Nephron progenitor cell (in vitro differentiated cells): ENCODE measurements at regions not wholly inside any gene's neighbourhood (a gene's known extent, or its start where the extent isn't known, plus 50 kb on each side); places are given as distances from the start of the nearest gene placed in this dataset.
"Not testable (repeated sequence)": the region's sequence is repeated elsewhere in the genome, so short reads cannot be mapped to it uniquely, and the experiment has no call there.

Experiments used
- DNase-seq: peaks from one replicate; pipeline ENCODE4 v3.0.0; 2021
- H3K27ac Mint-ChIP-seq: 2 replicates; pipeline ENCODE4 v1.8.0; 2021; ENCODE audit warnings: mild to moderate bottlenecking, moderate library complexity, mixed read lengths
- H3K27me3 Mint-ChIP-seq: 2 replicates; pipeline ENCODE4 v1.8.0; 2021; ENCODE audit warnings: mild to moderate bottlenecking, low read depth, mixed read lengths; ENCODE audit not compliant: poor library complexity
- H3K36me3 Mint-ChIP-seq: 2 replicates; pipeline ENCODE4 v1.8.0; 2021; ENCODE audit warnings: low read depth, mixed read lengths
- H3K4me1 Mint-ChIP-seq: 2 replicates; pipeline ENCODE4 v1.8.0; 2021; ENCODE audit warnings: mixed read lengths
- H3K4me3 Mint-ChIP-seq: 2 replicates; pipeline ENCODE4 v1.8.0; 2021; ENCODE audit warnings: mild to moderate bottlenecking, moderate library complexity, mixed read lengths
- H3K9me3 Mint-ChIP-seq: 2 replicates; pipeline ENCODE4 v1.8.0; 2021; ENCODE audit warnings: mild to moderate bottlenecking, moderate library complexity, mixed read lengths
- TF ChIP-seq, protein P1 (sequence below): fragments of 200-600 bp; sonication (generic); IDR thresholded peaks from 2 replicates; pipeline ENCODE4 v1.5.0; 2021; ENCODE audit warnings: antibody characterized with exemption

- H3K4me3 Mint-ChIP-seq, H3K27me3 Mint-ChIP-seq, H3K36me3 Mint-ChIP-seq, DNase-seq, H3K27ac Mint-ChIP-seq, H3K4me1 Mint-ChIP-seq, H3K9me3 Mint-ChIP-seq: not testable (repeated sequence)
Observed at GRCh38 chr21:10421601-10422000, 99.8 kb upstream of the TPTE start.

- DNase-seq, H3K4me1 Mint-ChIP-seq, H3K27ac Mint-ChIP-seq, H3K9me3 Mint-ChIP-seq, H3K27me3 Mint-ChIP-seq, H3K36me3 Mint-ChIP-seq, H3K4me3 Mint-ChIP-seq: not testable (repeated sequence)
Observed at GRCh38 chr21:10424097-10424886, 97.1 kb upstream of the TPTE start.

DNA sequence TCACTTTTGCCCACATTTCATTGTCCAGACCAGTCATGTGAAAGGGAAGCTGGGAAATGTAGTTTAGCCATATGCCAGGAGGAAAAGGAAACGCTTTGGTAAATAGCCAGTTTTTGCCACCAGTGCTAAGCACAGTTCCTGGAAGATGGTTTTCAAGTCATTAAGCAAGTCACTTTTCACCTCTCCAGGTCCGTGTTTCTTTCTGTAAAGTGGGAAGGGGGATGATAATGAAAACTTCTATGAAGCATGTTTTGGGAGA lies 96.6 kb upstream of the TPTE start:
- not testable (repeated sequence) for H3K36me3 Mint-ChIP-seq, DNase-seq, H3K27ac Mint-ChIP-seq, H3K4me1 Mint-ChIP-seq, H3K9me3 Mint-ChIP-seq, H3K27me3 Mint-ChIP-seq, H3K4me3 Mint-ChIP-seq

DNA sequence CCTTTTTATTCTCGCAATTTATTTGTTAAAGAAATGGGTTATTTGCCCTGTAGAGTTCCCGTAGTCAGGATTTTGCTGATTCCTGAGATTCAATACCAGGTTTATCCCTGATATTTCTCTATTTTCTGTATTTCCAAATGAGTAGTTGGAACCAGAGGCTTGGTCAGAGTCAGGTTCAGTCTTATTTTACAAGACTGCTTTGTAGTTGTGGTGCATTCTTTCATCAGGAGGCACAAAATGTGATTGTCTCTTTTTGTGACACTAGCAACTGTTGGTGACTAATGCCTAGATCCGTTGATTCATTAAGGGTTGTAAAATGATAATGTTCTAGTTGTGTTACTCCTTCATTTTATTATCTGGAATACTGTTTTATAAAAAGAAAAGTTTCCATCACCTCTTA lies 95.5 kb upstream of the TPTE start:
- Mint-ChIP-seq H3K4me3 (no peak overlapping the region), H3K4me1 (no peaks in the 10 kb centered on the region), H3K36me3 (no peaks in the 10 kb centered on the region), H3K27me3 (no peaks in the 10 kb centered on the region), H3K9me3 (no peaks in the 10 kb centered on the region), H3K27ac (no peak overlapping the region)
- DNase-seq = no peak
- TF ChIP-seq, protein P1, sequence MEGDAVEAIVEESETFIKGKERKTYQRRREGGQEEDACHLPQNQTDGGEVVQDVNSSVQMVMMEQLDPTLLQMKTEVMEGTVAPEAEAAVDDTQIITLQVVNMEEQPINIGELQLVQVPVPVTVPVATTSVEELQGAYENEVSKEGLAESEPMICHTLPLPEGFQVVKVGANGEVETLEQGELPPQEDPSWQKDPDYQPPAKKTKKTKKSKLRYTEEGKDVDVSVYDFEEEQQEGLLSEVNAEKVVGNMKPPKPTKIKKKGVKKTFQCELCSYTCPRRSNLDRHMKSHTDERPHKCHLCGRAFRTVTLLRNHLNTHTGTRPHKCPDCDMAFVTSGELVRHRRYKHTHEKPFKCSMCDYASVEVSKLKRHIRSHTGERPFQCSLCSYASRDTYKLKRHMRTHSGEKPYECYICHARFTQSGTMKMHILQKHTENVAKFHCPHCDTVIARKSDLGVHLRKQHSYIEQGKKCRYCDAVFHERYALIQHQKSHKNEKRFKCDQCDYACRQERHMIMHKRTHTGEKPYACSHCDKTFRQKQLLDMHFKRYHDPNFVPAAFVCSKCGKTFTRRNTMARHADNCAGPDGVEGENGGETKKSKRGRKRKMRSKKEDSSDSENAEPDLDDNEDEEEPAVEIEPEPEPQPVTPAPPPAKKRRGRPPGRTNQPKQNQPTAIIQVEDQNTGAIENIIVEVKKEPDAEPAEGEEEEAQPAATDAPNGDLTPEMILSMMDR = no peak

DNA sequence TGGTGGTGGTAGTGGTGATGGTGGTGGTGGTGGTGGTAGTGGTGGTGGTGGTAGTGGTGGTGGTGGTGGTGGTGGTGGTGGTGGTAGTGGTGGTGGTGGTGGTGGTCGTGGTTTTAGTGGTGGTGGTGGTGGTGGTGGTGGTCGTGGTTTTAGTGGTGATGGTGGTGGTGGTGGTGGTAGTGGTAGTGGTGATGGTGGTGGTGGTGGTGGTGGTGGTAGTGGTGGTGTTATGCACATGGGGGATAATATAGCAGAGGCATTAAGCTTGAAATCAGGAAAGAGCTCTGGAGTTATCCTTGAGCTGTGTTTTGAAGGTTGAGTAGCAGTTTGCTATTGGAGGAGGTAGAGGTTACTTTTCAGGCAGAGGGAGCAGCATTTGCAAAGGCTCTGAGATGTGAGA lies 94.6 kb upstream of the TPTE start:
- not testable (repeated sequence) for H3K27me3 Mint-ChIP-seq, H3K36me3 Mint-ChIP-seq

DNA sequence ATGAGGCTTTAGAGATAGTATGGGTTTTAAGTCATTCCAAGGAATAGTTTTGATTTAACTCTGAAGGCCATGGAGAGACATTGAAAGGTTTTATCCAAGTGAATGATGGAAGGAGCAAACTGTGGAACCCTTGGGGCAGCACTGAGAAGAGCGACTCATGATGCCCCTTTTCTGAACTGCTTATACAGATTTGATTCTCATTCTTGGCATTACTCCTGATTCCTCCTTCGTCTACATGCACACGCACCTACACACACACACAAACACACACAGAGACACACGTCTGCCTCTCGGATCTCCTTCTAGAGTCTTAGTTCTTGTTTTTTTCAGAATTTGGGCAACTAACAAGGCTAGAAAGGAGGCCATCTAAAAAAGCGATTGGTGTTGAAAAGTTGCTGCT lies 94.1 kb upstream of the TPTE start:
- DNase-seq, H3K4me1 Mint-ChIP-seq, H3K36me3 Mint-ChIP-seq, H3K27ac Mint-ChIP-seq, H3K9me3 Mint-ChIP-seq, H3K4me3 Mint-ChIP-seq, H3K27me3 Mint-ChIP-seq: not testable (repeated sequence)

More for the DNA sequence above, 94.6 kb upstream of the TPTE start:
- not testable (repeated sequence) for H3K27ac Mint-ChIP-seq, H3K4me1 Mint-ChIP-seq, H3K4me3 Mint-ChIP-seq, H3K9me3 Mint-ChIP-seq, DNase-seq

GRCh38 chr21:10428981-10429534 lies 92.3 kb upstream of the TPTE start:
- not testable (repeated sequence) for H3K27ac Mint-ChIP-seq, DNase-seq, H3K4me1 Mint-ChIP-seq, H3K27me3 Mint-ChIP-seq, H3K36me3 Mint-ChIP-seq, H3K9me3 Mint-ChIP-seq, H3K4me3 Mint-ChIP-seq

GRCh38 chr21:10430005-10430404 lies 91.4 kb upstream of the TPTE start:
- TF ChIP-seq, protein P1 = no peak
- no peak for DNase-seq
- peaks cover 9% of the 10 kb centered on the region for H3K9me3 Mint-ChIP-seq
- no peaks in the 10 kb centered on the region for H3K36me3 Mint-ChIP-seq
- no peak overlapping the region for H3K4me3 Mint-ChIP-seq
- no peaks in the 10 kb centered on the region for H3K27me3 Mint-ChIP-seq
- H3K27ac Mint-ChIP-seq = no peak overlapping the region
- no peaks in the 10 kb centered on the region for H3K4me1 Mint-ChIP-seq

DNA sequence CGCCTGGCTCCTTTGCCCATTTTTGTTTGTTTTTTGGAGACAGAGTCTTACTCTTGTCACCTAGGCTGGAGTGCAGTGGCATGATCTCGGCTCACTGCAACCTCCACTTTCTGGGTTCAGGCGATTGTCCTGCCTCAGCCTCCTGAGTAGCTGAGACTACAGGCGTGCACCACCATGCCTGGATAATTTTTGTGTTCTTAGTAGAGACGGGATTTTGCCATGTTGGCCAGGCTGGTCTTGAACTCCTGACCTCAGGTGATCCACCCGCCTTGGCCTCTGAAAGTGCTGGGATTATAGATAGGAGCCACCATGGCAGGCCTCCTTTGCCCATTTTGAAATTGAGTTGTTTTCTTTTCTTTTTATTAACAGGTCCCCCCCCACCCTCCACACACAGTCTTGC lies 89.4 kb upstream of the TPTE start:
- H3K27ac Mint-ChIP-seq, DNase-seq, H3K4me3 Mint-ChIP-seq, H3K36me3 Mint-ChIP-seq, H3K4me1 Mint-ChIP-seq, H3K27me3 Mint-ChIP-seq, H3K9me3 Mint-ChIP-seq: not testable (repeated sequence)

GRCh38 chr21:10432456-10432855 lies 88.9 kb upstream of the TPTE start:
- not testable (repeated sequence) for DNase-seq, H3K4me3 Mint-ChIP-seq, H3K27ac Mint-ChIP-seq, H3K36me3 Mint-ChIP-seq, H3K4me1 Mint-ChIP-seq, H3K27me3 Mint-ChIP-seq, H3K9me3 Mint-ChIP-seq

- H3K27me3 Mint-ChIP-seq, H3K4me1 Mint-ChIP-seq, DNase-seq, H3K4me3 Mint-ChIP-seq, H3K9me3 Mint-ChIP-seq, H3K27ac Mint-ChIP-seq, H3K36me3 Mint-ChIP-seq: not testable (repeated sequence)
Observed at GRCh38 chr21:10437977-10438376, 83.4 kb upstream of the TPTE start.

DNA sequence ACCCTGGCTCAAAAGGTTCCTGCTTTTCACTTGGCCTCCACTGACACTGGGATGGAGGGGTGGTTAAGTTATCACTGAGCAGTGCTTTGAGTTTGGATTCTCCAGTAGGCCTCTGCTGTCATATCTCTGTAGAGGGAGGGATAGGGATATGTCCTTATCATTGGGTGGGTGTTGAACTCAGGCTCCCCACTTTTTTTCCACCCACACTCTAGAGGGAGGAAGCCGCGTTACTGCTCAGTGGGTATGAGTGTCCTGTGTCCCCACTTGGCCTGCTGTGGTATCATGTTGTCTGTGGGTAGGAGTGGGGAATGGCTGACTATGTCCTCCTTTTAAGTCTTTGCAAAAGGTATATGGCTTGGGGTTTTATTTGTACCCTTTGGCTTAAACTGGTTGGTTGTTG lies 80.7 kb upstream of the TPTE start:
- H3K36me3 Mint-ChIP-seq, DNase-seq, H3K27me3 Mint-ChIP-seq, H3K27ac Mint-ChIP-seq, H3K9me3 Mint-ChIP-seq, H3K4me3 Mint-ChIP-seq, H3K4me1 Mint-ChIP-seq: not testable (repeated sequence)

GRCh38 chr21:10442018-10442417 lies 79.4 kb upstream of the TPTE start:
- H3K4me1 Mint-ChIP-seq, H3K36me3 Mint-ChIP-seq: not testable (repeated sequence)

More at GRCh38 chr21:10442018-10442417, 79.4 kb upstream of the TPTE start:
- not testable (repeated sequence) for H3K27me3 Mint-ChIP-seq, H3K9me3 Mint-ChIP-seq, H3K4me3 Mint-ChIP-seq, H3K27ac Mint-ChIP-seq, DNase-seq
